ENCODE measurements at regions not wholly inside any gene's neighbourhood (a gene's known extent, or its start where the extent isn't known, plus 50 kb on each side); places are given as distances from the start of the nearest gene placed in this dataset.

DNA sequence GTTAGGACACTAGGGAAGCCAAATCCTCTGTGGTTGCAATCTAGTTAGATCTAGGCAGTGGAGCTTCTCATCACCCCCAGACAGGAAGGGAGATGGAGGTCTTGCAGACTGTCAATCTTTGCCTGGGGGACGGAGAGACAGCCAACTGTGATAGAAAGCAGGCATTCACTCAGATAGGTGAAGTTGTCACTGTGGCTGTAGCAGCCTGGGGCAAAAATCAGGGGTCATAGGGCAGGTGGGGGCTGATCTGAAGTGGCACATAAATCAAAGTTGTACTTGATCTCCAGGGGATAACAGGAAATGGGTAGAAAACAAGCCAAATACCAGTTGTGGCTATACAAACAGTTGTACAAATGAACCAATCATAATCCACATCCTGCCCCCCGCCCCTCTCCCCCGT, 620.9 kb upstream of the USP24 start:
- DNase-seq, result no peak
- Mint-ChIP-seq H3K36me3 (no peaks in the 10 kb centered on the region), H3K9me3 (no peaks in the 10 kb centered on the region), H3K27ac (no peak overlapping the region), H3K4me1 (ENCODE audit: low read depth) (no peaks in the 10 kb centered on the region), H3K27me3 (no peaks in the 10 kb centered on the region), H3K4me3 (no peak overlapping the region)
- ChIA-PET CTCF (no interaction called here), POLR2A (no interaction called here)
- intact Hi-C loops (cut with micrococcal nuclease), result no loop called here

DNA sequence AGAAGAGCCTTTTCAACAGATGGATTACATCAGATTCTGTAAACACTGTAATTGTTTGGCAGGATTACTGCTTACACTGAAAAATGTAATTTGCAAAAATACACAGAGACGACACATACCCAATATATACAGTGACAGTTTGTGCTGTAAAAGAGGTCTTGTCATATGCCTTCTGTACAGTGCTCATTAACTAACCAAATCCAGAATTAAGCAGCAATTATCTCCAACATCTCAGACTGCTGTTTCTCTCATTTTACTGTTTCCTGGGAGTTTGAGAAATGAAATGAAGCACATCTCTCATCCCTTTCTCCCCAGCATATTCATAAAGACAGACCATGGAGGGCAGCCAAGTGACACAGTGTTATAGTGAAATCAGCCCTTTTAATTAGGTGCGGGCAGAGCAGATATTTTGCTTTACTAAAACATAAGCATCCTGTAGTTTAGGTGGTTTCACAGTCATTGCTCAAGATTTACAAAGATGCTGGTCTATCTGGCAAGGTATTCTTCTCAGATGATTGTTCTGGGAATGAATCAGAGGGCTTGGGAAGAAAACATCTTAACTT, 618.4 kb upstream of the USP24 start:
- intact Hi-C loops (cut with micrococcal nuclease), result no loop called here
- POLR2A ChIA-PET, result no interaction called here
- Mint-ChIP-seq H3K4me1 (ENCODE audit: low read depth) (no peaks in the 10 kb centered on the region), H3K9me3 (no peaks in the 10 kb centered on the region), H3K4me3 (no peak overlapping the region), H3K36me3 (no peaks in the 10 kb centered on the region), H3K27me3 (no peaks in the 10 kb centered on the region), H3K27ac (no peak overlapping the region)
- CTCF ChIA-PET, result no interaction called here
- DNase-seq, result no peak

GRCh38 chr1:55831759-55832158, 616.6 kb upstream of the USP24 start:
- CTCF ChIA-PET, result no interaction called here
- H3K27me3 Mint-ChIP-seq, result no peaks in the 10 kb centered on the region
- H3K27ac Mint-ChIP-seq, result no peak overlapping the region
- no peak overlapping the region for H3K4me3 Mint-ChIP-seq
- no peaks in the 10 kb centered on the region for H3K9me3 Mint-ChIP-seq
- DNase-seq, result no peak
- no peaks in the 10 kb centered on the region for H3K36me3 Mint-ChIP-seq
- intact Hi-C loops (cut with micrococcal nuclease), result no loop called here
- POLR2A ChIA-PET, result no interaction called here
- H3K4me1 Mint-ChIP-seq (ENCODE audit: low read depth), result no peaks in the 10 kb centered on the region

- ChIA-PET POLR2A (no interaction called here), CTCF (no interaction called here)
- no peaks in the 10 kb centered on the region for H3K27me3 Mint-ChIP-seq
- intact Hi-C loops (cut with micrococcal nuclease), result no loop called here
- H3K4me1 Mint-ChIP-seq (ENCODE audit: low read depth), result no peaks in the 10 kb centered on the region
- H3K9me3 Mint-ChIP-seq, result no peaks in the 10 kb centered on the region
- no peak overlapping the region for H3K27ac Mint-ChIP-seq
- DNase-seq, result no peak
- no peak overlapping the region for H3K4me3 Mint-ChIP-seq
- no peaks in the 10 kb centered on the region for H3K36me3 Mint-ChIP-seq
Observed at GRCh38 chr1:55828044-55828443, 612.9 kb upstream of the USP24 start.

DNA sequence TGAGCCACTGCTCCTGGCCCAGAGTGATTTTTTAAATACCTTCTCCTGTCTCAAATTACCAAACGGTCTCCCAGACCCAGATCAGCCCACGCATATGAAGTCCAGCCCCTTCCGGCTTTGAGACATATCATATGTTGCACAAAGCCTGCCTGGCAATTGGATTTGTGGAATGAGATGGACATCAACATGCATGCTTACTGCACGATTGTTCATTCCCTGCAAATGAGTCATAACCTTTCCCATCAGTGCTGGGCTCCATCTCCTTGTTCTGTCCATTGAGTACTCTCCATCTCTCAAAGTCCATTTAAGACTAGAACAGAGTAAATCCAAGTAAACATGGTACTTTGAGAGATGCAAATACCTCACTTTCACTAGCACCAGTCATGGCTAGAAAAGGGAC, 612.2 kb upstream of the USP24 start:
- no peaks in the 10 kb centered on the region for H3K9me3 Mint-ChIP-seq
- no peaks in the 10 kb centered on the region for H3K27me3 Mint-ChIP-seq
- no peak overlapping the region for H3K4me3 Mint-ChIP-seq
- H3K27ac Mint-ChIP-seq, result no peak overlapping the region
- POLR2A ChIA-PET, result no interaction called here
- CTCF ChIA-PET, result no interaction called here
- no peaks in the 10 kb centered on the region for H3K36me3 Mint-ChIP-seq
- no peak for DNase-seq
- H3K4me1 Mint-ChIP-seq (ENCODE audit: low read depth), result no peaks in the 10 kb centered on the region
- intact Hi-C loops (cut with micrococcal nuclease), result no loop called here

GRCh38 chr1:55826381-55827080, 611.4 kb upstream of the USP24 start:
- no peak overlapping the region for H3K4me3 Mint-ChIP-seq
- no peaks in the 10 kb centered on the region for H3K36me3 Mint-ChIP-seq
- DNase-seq, result no peak
- POLR2A ChIA-PET, result no interaction called here
- intact Hi-C loops (cut with micrococcal nuclease), result no loop called here
- H3K4me1 Mint-ChIP-seq (ENCODE audit: low read depth), result no peaks in the 10 kb centered on the region
- no peak overlapping the region for H3K27ac Mint-ChIP-seq
- CTCF ChIA-PET, result no interaction called here
- no peaks in the 10 kb centered on the region for H3K9me3 Mint-ChIP-seq
- H3K27me3 Mint-ChIP-seq, result no peaks in the 10 kb centered on the region

GRCh38 chr1:55825461-55825860, 610.3 kb upstream of the USP24 start:
- no peak for DNase-seq
- Mint-ChIP-seq H3K27ac (no peak overlapping the region), H3K27me3 (no peaks in the 10 kb centered on the region), H3K9me3 (no peaks in the 10 kb centered on the region), H3K4me1 (ENCODE audit: low read depth) (no peaks in the 10 kb centered on the region), H3K4me3 (no peak overlapping the region), H3K36me3 (no peaks in the 10 kb centered on the region)
- ChIA-PET CTCF (no interaction called here), POLR2A (no interaction called here)
- intact Hi-C loops (cut with micrococcal nuclease), result no loop called here

DNA sequence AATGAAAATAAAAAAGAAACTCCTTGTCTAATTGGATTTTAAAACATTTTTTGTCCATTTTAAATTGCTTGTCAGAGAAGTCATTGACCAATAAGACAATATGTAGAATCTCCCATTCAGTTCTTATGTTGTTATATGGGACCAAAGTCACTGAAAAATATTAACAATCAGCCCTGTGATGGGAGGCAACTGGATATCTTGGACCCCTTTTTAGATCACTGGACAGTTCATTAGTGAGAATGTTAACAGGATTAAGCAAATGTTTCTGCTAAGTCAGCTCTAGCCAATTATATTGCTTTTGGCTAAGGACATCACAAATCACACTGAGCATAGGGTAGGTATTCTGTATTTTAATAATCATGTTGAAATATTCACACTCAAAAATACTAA, 609.1 kb upstream of the USP24 start:
- intact Hi-C loops (cut with micrococcal nuclease), result no loop called here
- Mint-ChIP-seq H3K9me3 (no peaks in the 10 kb centered on the region), H3K27ac (no peak overlapping the region), H3K4me1 (ENCODE audit: low read depth) (no peaks in the 10 kb centered on the region), H3K27me3 (no peaks in the 10 kb centered on the region), H3K4me3 (no peak overlapping the region), H3K36me3 (no peaks in the 10 kb centered on the region)
- CTCF ChIA-PET, result no interaction called here
- DNase-seq, result no peak
- POLR2A ChIA-PET, result no interaction called here

DNA sequence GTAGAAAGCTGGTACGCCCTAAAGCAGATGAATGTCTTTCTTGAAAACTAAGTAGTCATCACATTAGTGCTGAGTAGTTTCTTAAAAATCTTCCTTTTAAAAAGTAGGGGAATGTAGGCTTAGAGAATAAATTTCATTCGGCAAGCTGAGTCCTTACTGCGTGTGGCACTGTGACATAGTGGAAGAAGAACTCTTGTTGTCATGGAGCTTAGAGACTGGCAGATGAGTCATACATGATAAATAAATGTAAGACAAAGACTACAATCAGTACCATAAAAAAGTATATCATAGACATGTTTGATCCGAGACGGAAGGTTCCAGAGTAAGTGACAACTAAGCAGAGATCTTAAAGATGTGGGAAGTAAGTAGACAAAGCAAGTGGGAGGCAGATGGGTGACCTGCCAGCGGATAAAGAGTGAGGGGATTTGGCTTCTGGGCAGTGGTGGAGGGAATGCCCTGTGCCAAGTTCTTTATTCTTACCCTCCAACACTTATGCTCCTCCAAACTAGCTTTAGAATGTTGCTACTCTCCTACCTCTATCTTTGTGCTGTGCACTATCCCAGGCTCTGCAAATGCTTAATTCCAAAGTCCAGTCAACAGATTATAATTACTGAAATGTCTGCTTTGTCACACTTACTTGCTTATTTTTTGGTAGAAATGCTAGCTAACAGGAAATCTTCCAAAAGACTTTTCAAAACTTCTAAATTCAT, 608.5 kb upstream of the USP24 start:
- H3K4me1 Mint-ChIP-seq (ENCODE audit: low read depth), result no peaks in the 10 kb centered on the region
- no peak overlapping the region for H3K4me3 Mint-ChIP-seq
- intact Hi-C loops (cut with micrococcal nuclease), result no loop called here
- no peaks in the 10 kb centered on the region for H3K27me3 Mint-ChIP-seq
- ChIA-PET CTCF (no interaction called here), POLR2A (no interaction called here)
- H3K36me3 Mint-ChIP-seq, result no peaks in the 10 kb centered on the region
- no peaks in the 10 kb centered on the region for H3K9me3 Mint-ChIP-seq
- H3K27ac Mint-ChIP-seq, result no peak overlapping the region
- no peak for DNase-seq

GRCh38 chr1:55822891-55823290, 607.7 kb upstream of the USP24 start:
- Mint-ChIP-seq H3K9me3 (no peaks in the 10 kb centered on the region), H3K4me3 (no peak overlapping the region), H3K36me3 (no peaks in the 10 kb centered on the region), H3K27me3 (no peaks in the 10 kb centered on the region), H3K4me1 (ENCODE audit: low read depth) (no peaks in the 10 kb centered on the region), H3K27ac (no peak overlapping the region)
- ChIA-PET CTCF (no interaction called here), POLR2A (no interaction called here)
- DNase-seq, result no peak
- intact Hi-C loops (cut with micrococcal nuclease), result no loop called here

DNA sequence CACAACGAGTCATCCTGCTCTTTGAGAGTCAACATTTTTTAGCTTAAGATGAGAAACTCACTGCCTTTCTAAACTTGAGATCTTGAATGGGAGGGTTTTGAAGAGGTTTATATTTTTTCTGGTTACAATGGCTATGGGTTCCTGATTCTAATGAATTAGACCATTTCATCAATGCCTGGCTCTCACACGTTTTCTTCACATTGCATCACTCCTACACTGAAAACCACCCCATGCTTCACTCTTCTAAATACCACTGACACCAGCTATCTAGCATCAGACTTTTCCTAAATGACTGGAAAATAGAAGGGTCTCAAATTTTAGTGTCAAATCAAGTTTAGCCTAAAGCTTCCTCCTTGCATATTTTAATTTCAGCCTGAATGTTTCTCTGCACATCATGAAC, 606.1 kb upstream of the USP24 start:
- ChIA-PET POLR2A (no interaction called here), CTCF (no interaction called here)
- no peaks in the 10 kb centered on the region for H3K36me3 Mint-ChIP-seq
- H3K27me3 Mint-ChIP-seq, result no peaks in the 10 kb centered on the region
- no peak overlapping the region for H3K27ac Mint-ChIP-seq
- H3K4me3 Mint-ChIP-seq, result no peak overlapping the region
- no peaks in the 10 kb centered on the region for H3K4me1 Mint-ChIP-seq (ENCODE audit: low read depth)
- intact Hi-C loops (cut with micrococcal nuclease), result no loop called here
- no peaks in the 10 kb centered on the region for H3K9me3 Mint-ChIP-seq
- DNase-seq, result no peak

- ChIA-PET CTCF (no interaction called here), POLR2A (no interaction called here)
- Mint-ChIP-seq H3K4me1 (ENCODE audit: low read depth) (no peaks in the 10 kb centered on the region), H3K27me3 (no peaks in the 10 kb centered on the region), H3K27ac (no peak overlapping the region), H3K4me3 (no peak overlapping the region), H3K9me3 (no peaks in the 10 kb centered on the region), H3K36me3 (no peaks in the 10 kb centered on the region)
- intact Hi-C loops (cut with micrococcal nuclease), result no loop called here
- DNase-seq, result no peak
Observed at GRCh38 chr1:55820501-55820900, 605.3 kb upstream of the USP24 start.

- Mint-ChIP-seq H3K27me3 (no peaks in the 10 kb centered on the region), H3K4me1 (ENCODE audit: low read depth) (no peaks in the 10 kb centered on the region), H3K4me3 (no peak overlapping the region), H3K27ac (no peak overlapping the region), H3K9me3 (no peaks in the 10 kb centered on the region), H3K36me3 (no peaks in the 10 kb centered on the region)
- intact Hi-C loops (cut with micrococcal nuclease), result no loop called here
- CTCF ChIA-PET, result no interaction called here
- POLR2A ChIA-PET, result no interaction called here
- no peak for DNase-seq
Observed at GRCh38 chr1:55819011-55819410, 603.8 kb upstream of the USP24 start.

All from activated CD4-positive, alpha-beta memory T cell treated with anti-CD3 and anti-CD28 coated beads for 36 hours (primary cell).